ENCODE measurements at regions not wholly inside any gene's neighbourhood (a gene's known extent, or its start where the extent isn't known, plus 50 kb on each side); places are given as distances from the start of the nearest gene placed in this dataset.
"Not testable (repeated sequence)": the region's sequence is repeated elsewhere in the genome, so short reads cannot be mapped to it uniquely, and the experiment has no call there.

DNA sequence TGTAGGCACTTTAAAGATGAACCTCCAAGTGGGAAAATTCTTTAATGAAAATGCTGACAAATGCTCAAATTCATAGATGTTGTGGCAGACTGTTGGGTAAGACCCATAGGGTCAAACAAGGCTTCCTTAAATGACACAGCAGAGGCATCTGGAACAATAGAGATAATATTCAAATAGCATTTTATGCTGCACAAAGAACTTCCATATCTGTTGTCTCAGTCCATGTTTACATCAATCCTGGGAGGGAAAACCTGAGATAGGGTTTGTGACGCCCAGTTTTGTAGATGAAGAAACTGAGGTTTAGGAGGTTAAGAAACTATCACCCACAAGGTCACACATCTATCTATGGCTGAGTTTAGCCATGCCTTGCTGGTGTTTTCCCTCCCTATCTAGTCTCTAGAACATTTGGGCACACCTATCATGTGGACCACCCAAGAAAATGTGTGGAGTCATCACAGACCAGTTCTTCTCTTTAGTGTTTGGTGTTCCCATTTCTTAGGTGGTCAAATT is 106.4 kb downstream of the EHF start:
- in situ Hi-C loops (cut with HindIII; ENCODE audit: low pct_ligation_motif_present, low sequenced_read_pairs): no loop called here
- H3K36me3 ChIP-seq (replicated peaks): no peaks in the 10 kb centered on the region
- no peak for TF ChIP-seq CTCF (IDR thresholded peaks at IDR 0.05; ENCODE audit: low read depth, low read length, missing control alignments)
- H3K27me3 ChIP-seq (replicated peaks): no peaks in the 10 kb centered on the region
- DNase-seq: no peak
- H3K27ac ChIP-seq: no peak overlapping the region
- H3K4me3 ChIP-seq (ENCODE audit: low read depth, low read length): no peak overlapping the region

DNA sequence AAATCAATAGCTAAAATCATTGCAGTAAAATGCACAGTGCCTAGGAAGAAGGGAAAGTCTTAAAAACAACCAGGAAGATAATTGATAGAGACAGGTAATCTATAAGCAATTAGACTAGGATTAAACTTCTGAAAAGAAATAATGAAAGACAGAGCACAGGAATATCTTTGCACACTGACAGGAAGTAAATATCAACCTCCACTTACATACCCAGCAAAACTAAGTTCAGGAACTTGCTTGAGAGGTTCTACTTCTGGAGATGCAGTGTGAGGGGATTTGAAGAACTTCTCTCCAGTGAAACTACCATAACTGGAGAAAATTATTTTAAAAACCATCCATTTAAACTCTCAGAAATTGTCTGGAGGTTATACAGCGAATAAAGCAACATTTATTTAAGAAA is 104.1 kb downstream of the EHF start:
- no peak for DNase-seq
- in situ Hi-C loops (cut with HindIII; ENCODE audit: low pct_ligation_motif_present, low sequenced_read_pairs): no loop called here
- H3K27ac ChIP-seq: no peak overlapping the region

GRCh38 chr11:34721646-34722045 is 100.8 kb downstream of the EHF start:
- Histone ChIP-seq H3K4me3 (ENCODE audit: low read depth, low read length) (no peak overlapping the region), H3K27me3 (replicated peaks) (no peaks in the 10 kb centered on the region), H3K27ac (no peak overlapping the region), H3K36me3 (replicated peaks) (no peaks in the 10 kb centered on the region)
- no peak for TF ChIP-seq CTCF (IDR thresholded peaks at IDR 0.05; ENCODE audit: low read depth, low read length, missing control alignments)
- in situ Hi-C loops (cut with HindIII; ENCODE audit: low pct_ligation_motif_present, low sequenced_read_pairs): no loop called here
- no peak for DNase-seq

More for the DNA sequence above, 104.1 kb downstream of the EHF start:
- Histone ChIP-seq H3K4me3 (ENCODE audit: low read depth, low read length) (no peak overlapping the region), H3K36me3 (replicated peaks) (no peaks in the 10 kb centered on the region), H3K27me3 (replicated peaks) (no peaks in the 10 kb centered on the region)
- no peak for TF ChIP-seq CTCF (IDR thresholded peaks at IDR 0.05; ENCODE audit: low read depth, low read length, missing control alignments)

- in situ Hi-C loops (cut with HindIII; ENCODE audit: low pct_ligation_motif_present, low sequenced_read_pairs): no loop called here
- Histone ChIP-seq H3K4me3 (ENCODE audit: low read depth, low read length) (no peak overlapping the region), H3K36me3 (replicated peaks) (no peaks in the 10 kb centered on the region), H3K27me3 (replicated peaks) (no peaks in the 10 kb centered on the region), H3K27ac (no peak overlapping the region)
- no peak for DNase-seq
- no peak for TF ChIP-seq CTCF (IDR thresholded peaks at IDR 0.05; ENCODE audit: low read depth, low read length, missing control alignments)
Observed at GRCh38 chr11:34719303-34719848, 98.5 kb downstream of the EHF start.

DNA sequence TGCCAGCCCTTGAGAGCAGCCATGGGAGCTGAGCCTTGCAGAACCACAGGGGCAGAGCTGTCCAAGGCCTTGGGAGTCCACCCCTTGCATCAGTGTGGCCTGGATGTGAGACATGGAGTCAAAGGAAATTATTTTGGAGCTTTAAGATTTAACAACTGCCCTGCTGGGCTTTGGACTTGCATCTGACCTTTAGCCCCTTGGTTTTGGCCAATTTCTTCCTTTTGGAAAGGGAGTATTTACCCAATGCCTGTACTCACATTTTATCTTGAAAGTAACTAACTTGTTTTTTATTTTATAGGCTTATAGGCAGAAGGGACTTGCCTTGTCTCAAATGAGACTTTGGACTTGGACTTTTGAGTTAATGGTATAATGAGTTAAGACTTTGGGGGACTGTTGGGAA is 92.7 kb downstream of the EHF start:
- in situ Hi-C loops (cut with HindIII; ENCODE audit: low pct_ligation_motif_present, low sequenced_read_pairs); H3K36me3 ChIP-seq (replicated peaks); DNase-seq; H3K27ac ChIP-seq; H3K27me3 ChIP-seq (replicated peaks); H3K4me3 ChIP-seq (ENCODE audit: low read depth, low read length): not testable (repeated sequence)

All from brain microvascular endothelial cell (primary cell).